ENCODE measurements at regions not wholly inside any gene's neighbourhood (a gene's known extent, or its start where the extent isn't known, plus 50 kb on each side); places are given as distances from the start of the nearest gene placed in this dataset.

DNA sequence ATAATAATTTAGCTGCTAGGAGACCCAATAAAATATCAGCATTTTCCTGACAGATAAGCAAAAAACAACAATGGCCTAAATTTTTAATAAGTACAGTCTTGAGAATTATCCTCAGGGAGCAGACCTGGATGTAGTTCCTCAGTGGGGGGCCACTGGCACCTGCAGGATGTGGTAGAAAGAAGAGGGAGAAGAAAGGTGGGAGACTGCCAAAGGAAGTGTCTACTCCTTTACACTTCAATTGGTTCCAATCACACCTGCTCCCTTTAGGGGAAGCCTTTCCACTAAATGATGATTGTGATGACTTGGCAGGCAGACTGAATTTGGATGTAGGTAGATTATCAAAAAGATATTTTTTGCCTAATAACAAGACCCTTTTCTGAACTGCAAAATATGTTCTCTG, 353.0 kb upstream of the SATB1 start:
- no peak for DNase-seq (ENCODE audit: low read depth in 2 of 2)

DNA sequence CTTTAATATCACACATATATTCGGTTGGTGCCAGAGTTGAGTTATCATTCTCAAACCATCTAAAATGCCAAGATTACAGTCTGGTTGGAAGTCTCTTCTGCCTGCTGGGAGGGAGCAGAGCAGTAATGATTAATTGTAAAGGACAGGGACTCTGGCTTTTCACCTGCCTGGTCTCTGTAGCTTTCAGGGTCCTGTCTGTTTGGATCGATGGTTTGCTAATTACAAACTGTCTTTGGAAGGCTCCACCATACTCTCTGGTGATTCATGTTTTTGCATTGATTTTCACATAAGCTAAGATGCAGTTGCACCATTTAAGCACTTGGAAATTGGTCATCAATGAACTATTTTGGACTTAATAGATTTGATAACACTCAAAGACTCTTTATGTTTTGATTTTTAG, 350.4 kb upstream of the SATB1 start:
- DNase-seq (ENCODE audit: low read depth in 2 of 2), result no peak

DNA sequence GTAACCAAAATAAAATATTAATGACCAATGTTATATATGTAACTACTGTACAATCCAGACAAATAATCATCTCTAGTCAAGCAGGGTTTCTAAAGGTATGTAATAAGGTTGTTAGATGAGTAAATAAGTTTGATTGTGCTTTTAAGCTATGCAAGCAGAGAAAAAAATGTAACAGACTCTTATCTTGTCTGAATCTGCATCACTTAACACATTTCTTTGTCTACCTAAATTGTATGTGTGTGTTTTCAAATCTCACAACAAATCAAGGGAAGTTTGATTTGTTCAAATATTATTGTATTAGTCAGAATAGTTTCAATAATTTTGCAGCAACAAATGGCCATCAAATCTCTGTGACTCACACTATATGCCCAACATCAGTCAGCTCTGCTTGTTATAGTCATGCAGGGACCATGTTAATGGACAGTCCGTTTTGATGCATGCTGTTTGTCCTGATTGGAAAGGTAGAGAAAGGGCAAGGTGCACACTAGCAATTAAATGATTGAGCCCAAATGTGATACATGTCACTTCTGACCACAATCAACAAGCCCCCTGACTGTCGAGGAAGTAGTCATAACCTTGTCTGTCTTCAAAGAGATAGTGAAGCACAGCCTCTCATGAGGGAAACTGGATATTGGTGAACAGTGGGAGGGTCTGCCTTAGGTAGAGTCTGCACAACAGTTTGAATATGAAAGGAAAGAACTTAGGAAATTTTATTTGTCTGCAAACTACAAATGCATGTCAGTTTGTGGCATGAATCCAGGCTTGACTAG, 349.4 kb upstream of the SATB1 start:
- DNase-seq (ENCODE audit: low read depth in 2 of 2), result no peak

DNA sequence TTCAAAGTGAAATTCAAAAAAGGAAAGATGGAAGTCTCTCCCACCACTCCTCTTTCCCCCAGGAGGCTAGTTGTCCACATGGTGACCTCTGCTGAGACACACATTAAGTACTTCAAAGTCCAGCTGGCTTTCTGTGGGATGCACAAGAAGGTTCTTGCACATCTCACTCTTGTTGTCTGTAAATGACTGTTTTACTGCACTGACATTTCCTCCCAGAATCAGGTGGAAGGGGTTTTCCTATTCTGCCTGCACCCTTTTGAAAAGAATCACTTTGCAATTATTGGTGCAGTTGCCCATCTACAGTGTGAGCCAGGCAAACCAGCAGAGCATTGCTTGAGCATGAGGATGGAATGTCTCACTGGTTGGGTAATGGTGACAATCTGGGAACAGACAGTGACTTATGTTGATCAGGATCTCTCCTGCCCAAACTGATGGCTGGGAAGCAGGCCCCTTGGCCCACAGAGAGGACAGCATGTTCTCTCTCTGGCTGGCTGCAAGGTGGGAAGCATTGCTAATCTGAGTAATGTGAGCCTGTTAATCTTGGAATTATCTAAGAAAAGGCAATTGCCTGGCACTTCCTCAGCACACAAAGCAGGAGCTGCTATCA, 347.7 kb upstream of the SATB1 start:
- DNase-seq (ENCODE audit: low read depth in 2 of 2), result no peak

DNA sequence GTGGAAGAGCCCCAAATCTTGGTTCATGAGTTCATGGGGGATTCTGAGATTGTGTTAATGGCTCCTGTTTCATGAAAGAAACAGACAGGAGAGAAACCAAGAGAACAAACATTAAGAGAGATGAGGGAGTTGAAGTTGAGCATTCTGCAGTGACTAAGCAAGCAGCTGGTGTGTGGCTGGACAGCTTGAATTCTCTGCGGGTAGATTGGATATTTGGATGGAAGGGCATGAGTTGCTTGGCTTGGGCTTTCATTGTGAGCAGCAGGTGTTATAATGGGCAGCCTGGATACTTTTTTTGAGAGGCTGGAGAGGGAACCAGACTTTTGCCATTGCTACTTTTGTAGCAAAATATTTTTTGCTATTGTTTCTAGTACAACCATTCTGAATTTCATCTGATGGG, 346.8 kb upstream of the SATB1 start:
- no peak for DNase-seq (ENCODE audit: low read depth in 2 of 2)

DNA sequence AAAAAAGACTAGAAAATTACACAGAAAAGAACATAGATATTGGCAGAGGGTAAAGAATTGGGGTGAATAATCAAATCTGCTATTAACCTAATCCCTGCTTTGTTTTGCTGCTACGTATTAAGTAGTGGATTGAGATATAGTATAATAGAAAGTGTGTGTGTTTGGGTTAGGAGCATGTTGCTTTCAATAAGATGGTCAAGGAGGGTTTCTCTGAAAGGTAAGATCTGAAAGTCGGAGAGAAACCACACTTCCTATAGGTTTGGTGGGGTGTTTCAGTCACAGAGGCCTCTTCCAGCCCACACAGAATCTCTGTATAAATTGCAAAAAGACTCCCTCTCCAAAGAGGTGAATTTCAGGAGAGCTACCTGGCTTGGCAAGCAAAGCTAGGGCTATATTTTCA, 345.7 kb upstream of the SATB1 start:
- DNase-seq (ENCODE audit: low read depth in 2 of 2), result no peak

DNA sequence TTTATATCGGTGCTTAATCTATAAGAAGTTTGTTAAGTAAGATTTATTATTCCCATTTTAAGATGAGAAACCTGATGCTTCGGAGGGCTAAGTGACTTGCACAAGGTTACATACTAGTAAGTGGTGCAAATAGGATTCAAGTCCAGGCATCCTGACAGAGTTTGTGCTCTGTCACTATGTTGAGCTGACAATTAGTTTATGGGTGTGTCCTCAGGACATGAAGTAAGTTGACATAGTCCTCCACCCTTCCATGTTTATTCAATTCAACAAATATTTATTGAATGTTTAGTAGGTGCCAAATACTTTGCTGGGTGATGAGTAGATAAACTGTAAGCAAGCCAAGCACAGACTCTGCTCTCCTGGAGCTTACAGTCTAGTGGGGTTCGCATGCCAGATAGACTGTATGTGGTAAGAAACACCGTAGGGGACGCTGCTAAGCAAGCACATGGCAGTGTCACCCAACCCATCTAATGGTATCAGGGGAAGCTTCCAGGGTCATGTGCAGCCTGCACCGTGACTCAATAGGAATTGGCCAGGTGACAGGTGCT, 342.7 kb upstream of the SATB1 start:
- no peak for DNase-seq (ENCODE audit: low read depth in 2 of 2)

DNA sequence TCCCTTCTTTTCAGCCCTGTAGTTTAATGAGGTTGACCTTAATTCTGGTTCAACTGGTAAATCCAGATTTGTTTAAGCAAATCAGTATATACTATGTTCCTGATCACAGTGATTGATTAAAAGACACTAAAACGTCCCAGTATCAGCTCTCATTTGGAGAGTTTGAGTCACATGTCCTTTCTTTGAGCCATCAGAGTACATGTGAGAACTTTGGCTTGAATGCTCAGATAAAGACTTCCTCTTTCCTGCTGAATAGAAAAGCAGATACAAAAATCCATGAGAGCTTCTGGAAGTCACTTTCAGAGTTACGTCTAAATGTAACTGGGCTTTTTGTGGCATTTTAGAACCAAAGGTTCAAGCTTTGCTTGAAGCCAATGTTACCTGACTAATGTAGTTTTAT, 341.8 kb upstream of the SATB1 start:
- DNase-seq (ENCODE audit: low read depth in 2 of 2), result no peak

DNA sequence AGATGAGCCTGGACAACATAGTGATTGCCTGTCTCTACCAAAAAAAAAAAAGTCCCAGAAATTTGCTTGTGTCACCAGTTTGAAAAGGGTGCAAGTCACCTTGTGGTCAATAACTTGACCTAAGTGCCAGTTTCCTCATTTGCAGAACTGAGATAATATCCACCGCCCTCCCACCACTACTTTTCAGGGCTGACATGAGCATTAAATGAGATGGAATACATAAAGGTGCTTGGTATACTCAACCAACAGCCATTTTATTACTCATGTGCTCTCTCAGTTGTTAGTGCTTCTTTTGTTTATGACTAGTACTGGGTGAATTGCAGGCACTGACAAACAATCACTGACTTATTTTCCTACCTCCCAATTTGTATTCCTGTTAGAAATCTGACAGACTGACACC, 340.5 kb upstream of the SATB1 start:
- DNase-seq (ENCODE audit: low read depth in 2 of 2), result no peak

DNA sequence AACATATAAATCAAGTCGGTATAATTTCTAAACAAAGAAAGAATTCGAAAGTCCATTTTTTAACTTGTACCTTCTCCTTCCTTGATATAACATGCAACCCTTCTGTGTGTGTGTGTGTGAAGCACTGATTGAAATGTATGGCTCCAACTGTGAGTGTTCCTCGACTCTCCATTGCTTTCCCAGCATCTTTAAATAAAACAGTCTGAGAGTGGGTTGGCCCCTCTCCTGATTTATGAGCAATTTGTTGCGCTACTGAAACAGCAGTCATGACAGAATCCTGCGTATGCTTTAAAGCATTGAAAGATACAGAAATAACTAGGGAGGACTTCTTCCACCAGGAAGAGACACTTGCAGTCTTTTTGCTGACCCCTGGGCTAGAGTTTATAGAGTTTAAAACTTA, 340.0 kb upstream of the SATB1 start:
- DNase-seq (ENCODE audit: low read depth in 2 of 2), result no peak

DNA sequence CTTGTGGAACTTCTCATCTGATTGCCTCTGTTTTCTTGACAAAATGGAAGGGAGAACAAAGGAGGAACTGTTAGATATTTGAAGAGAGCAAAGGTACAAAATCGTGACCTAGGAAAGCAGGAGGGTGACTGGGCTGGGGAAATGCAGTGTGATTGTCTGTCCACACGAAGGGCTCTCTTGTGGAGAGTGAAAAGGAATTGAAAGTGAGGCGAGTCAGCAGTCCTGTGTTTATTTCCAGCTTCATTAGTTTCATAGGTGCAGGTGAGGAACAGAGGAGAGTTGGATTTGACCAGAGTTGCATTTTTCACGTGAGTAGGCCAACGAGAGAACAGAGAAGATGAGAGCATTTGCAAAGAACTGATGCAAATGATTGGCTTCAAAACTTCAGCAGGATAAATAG, 336.4 kb upstream of the SATB1 start:
- no peak for DNase-seq (ENCODE audit: low read depth in 2 of 2)

DNA sequence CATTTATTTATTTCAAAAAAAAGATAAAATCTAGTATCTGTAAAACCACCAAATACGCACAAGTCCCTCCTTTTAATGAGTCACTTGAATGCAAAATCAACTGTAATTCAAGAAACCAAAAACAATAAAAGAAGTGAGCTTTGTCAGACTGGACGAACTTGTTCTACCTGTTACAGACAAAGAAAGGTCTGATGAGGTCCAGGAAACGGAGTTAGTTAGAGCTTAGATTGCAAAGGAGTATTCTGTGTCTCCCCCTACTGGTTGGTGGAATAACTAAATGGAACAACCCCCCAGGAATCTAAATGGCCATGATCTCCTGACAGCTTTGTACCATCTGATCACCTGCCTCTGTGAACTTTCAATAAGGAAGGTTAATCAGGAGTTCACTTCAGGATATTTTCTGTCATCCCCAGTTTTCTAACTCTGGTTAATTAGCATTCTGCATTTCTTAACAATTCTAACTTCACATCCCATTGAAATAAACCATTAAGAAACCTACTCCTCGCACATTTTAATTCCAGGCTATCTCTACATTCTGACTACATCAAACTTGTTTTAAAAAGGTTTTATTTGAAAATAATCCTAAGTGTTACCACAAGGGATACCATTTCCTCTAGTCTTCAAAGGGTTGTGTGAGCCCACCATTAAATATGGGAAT, 333.0 kb upstream of the SATB1 start:
- DNase-seq (ENCODE audit: low read depth in 2 of 2), result no peak

DNA sequence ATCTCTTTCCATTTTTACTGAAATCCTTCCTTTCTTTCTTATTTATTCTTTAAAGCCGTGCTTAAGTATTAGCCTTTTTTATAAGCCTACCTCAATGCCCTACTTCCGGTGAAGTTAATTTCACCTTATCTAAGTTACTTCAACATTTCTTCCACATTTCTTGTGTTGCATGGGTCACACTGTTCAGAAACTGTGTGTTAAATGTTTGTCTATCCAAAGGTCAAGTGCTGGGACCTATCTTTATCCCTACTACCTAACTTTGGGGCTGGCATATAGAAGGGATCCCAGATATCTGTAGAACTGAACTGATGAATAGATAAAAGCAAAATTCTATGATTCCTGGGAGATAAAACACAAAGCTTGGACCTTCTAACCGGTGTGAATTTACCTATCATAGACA, 332.3 kb upstream of the SATB1 start:
- DNase-seq (ENCODE audit: low read depth in 2 of 2), result no peak

DNA sequence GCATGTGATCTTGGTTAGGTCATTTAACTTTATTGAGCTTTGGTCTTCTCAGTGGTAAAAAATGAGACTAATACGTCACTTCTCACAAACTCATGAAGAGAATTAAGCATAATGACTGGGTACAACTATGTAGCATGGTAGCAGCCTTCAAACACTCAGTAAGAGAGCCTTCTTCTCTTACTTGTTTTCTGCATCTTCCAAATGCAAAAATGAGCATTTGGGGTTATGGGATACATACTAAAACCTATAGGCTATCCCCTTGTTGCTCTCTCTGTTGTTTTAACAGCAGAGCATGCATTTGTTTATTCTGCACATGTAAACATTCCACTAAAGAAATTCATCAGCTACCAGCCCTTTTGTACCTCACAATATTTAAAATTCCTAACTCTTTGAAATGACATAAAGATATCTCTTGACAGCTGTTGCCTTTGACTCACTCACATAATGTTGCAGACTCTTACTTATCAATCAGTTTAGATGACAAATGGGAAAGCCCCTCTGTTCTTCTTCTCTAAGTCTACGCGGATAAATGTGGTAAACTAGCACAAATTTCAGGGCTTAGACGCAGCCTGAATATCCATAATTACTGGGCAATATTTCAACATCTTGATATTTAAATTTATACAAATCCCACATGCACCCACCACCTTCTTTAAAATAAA, 327.3 kb upstream of the SATB1 start:
- no peak for DNase-seq (ENCODE audit: low read depth in 2 of 2)

DNA sequence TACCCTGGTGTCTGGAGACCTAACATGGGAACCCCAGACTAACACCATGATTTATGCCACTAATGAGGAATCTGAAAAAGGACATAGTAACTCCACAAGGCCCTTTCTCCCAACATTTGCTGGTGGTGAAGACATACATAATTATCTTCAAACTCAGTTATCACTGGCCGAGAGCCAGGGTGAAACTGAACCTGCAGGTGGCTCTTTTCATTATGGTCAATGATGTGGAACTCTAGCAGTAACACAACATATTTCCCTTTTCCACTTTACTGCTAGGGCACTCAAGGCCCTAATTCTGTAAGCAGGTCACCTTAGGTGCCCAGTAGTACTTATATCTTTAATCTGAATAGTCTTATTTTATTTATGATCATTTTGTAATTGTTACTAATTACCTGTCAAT, 326.4 kb upstream of the SATB1 start:
- DNase-seq (ENCODE audit: low read depth in 2 of 2), result no peak

DNA sequence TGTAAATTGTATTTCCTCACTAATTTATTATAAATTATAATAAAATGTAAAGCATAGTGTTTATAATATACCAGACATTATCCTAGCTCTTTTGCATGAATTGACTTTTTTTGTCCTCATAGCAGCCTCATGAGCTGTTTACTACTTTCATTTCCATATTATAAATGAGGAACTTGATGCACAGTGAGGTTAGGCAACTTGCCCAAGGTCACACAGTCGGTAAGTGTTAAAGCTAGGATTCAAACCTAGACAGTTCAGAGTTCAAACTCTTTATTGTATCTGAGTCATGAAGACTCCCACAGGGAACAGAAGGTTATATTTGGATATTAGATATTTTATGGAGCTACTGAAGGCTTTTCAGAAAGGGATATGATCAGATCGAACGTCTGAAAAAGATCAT, 322.2 kb upstream of the SATB1 start:
- no peak for DNase-seq (ENCODE audit: low read depth in 2 of 2)

DNA sequence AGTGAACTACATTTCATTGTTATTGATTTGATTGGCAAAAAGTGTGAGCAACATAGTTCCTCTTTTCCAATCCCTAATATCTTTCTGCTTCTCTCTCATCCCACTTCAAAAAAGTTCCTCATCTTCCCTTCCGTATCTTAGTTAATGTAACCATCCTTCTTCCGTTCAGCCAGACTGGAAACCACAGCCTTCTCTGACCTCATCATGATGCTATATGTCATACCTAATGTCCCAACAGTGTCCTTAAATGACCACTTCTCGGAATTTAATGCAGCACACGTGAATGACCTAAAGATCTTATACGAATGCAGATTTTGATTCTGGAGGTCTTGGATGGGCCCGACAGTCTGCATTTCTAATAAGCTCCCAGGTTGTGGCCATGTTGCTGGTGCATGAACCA, 320.3 kb upstream of the SATB1 start:
- no peak for DNase-seq (ENCODE audit: low read depth in 2 of 2)

DNA sequence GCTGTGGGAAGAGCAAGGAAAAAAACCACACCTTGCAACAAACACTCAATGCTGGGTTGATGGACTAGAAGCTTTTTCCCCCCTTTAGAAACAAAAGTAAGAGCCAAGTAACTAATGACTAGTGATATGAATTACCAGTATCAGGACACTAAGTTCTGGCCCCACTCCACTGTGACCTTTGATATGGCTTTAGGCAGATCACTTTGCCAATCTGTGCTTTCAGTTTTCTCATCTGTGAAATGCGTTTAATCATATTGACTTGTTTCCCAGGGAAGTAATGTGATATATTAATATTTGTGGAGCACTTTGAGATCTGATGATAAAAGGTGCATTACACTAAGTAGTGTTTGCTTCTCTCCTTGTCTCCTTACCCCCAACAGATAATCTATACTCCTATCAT, 319.3 kb upstream of the SATB1 start:
- DNase-seq (ENCODE audit: low read depth in 2 of 2), result no peak

DNA sequence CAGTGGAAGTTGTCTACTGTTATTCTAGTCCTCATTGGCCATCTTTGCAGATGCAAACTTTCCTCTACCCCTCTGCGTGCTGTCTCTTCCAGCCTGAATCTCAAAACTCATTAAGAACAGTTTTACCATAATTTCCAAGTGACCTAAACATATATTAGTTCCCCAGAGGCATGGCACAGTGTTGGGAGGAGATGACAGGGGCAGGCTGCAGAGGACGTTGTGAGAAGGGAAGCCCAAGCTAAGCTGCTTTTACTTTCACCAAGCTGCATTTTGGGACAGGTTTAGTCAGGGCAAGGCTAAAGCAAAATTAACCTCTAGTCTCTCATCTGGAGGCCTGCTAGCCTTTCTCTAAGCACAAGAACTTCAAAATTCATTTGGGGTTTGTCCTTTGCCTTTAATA, 318.6 kb upstream of the SATB1 start:
- no peak for DNase-seq (ENCODE audit: low read depth in 2 of 2)

DNA sequence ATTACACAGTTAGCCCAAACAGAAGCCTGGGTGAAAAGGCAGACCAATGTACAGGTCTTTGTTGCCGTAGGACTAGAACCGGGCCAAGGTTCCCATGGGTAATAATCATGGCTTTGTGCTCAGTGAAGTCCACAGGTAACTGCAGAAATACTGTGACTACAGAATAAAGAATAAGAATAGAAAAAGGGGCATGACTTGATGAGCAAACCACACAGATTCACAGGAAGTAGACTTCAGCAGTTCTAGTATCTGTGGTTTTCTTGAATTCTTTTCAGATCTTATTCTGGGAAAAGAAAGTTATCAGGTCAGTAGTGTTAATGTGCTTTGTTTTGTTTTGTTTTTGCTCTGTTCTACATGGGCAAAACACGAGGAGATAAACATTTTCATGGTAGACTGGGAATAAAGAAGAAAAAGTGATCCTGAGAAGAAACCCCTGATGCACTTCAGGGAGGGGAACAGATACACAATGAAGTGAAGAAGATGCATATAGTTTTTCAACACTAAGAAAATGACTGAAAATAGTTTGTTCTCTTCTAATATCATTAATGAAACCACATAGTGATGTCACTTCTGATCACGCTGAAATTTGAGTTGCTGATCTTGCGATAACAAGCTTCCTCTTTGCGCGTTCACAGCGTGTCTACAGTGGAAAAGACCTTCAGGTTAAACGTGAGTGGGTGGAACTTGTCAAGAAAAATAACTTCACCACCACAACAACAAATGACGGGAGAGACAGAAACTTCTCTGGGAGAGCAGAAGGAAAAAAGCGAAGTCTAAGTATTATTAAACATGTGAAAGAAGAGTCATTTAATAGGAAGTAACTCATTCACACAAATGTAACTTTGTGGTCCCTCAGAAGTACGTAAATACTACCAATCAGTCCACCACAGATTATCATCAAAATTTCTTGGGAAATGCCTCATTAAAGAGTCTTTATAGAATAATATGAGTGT, 315.8 kb upstream of the SATB1 start:
- DNase-seq (ENCODE audit: low read depth in 2 of 2), result peak in 1 of 2 donors; percentile 43

DNA sequence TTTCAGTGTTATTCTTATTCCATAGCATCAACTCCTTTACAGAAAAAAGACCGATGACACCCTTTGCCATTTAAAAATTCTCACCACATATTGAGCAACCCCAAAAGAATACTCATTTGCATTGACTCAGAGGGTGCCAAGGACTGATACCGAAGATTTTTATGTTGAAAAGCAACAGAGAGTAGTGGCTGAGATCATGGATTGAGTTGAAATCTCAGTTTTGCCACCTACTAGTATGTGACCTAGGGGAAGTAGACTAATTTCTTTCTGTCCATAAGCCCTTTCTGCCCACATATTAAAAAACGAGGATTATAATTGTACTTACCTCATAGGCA, 313.9 kb upstream of the SATB1 start:
- no peak for DNase-seq (ENCODE audit: low read depth in 2 of 2)
